ENCODE measurements at regions not wholly inside any gene's neighbourhood (a gene's known extent, or its start where the extent isn't known, plus 50 kb on each side); places are given as distances from the start of the nearest gene placed in this dataset.
"Not testable (repeated sequence)": the region's sequence is repeated elsewhere in the genome, so short reads cannot be mapped to it uniquely, and the experiment has no call there.

GRCh38 chr9:30103647-30104394 is 2280.6 kb upstream of the ACO1 start:
- DNase-seq (ENCODE audit: low read depth, low spot score) = no peak
- Histone ChIP-seq H3K27me3 (ENCODE audit: insufficient read depth, insufficient read length) (no peaks in the 10 kb centered on the region), H3K4me3 (ENCODE audit: insufficient read length, low read depth) (no peak overlapping the region), H3K4me1 (ENCODE audit: insufficient read depth, insufficient read length) (no peaks in the 10 kb centered on the region), H3K9me3 (ENCODE audit: insufficient read depth, low read length) (peaks cover 17% of the 10 kb centered on the region; the same call in 1 of the 2 replicates), H3K9ac (ENCODE audit: insufficient read length, low read depth) (no peak overlapping the region), H3K36me3 (ENCODE audit: insufficient read depth, insufficient read length, low read length) (no peaks in the 10 kb centered on the region)
- TF ChIP-seq YY1 (IDR thresholded peaks at IDR 0.05; ENCODE audit: insufficient read depth, insufficient read length) = no peak
- no peak for TF ChIP-seq ZNF274 (IDR thresholded peaks at IDR 0.05; ENCODE audit: low read depth, low read length)
- no peak for TF ChIP-seq SUZ12 (IDR thresholded peaks at IDR 0.05; ENCODE audit: extremely low read depth, insufficient read depth, insufficient read length)

GRCh38 chr9:30107134-30107533 is 2277.3 kb upstream of the ACO1 start:
- H3K27me3 ChIP-seq (ENCODE audit: insufficient read depth, insufficient read length); DNase-seq (ENCODE audit: low read depth, low spot score); H3K9ac ChIP-seq (ENCODE audit: insufficient read length, low read depth); H3K36me3 ChIP-seq (ENCODE audit: insufficient read depth, insufficient read length, low read length); H3K4me1 ChIP-seq (ENCODE audit: insufficient read depth, insufficient read length); H3K4me3 ChIP-seq (ENCODE audit: insufficient read length, low read depth): not testable (repeated sequence)
- H3K9me3 ChIP-seq (ENCODE audit: insufficient read depth, low read length) = peaks cover 17% of the 10 kb centered on the region; the same call in 1 of the 2 replicates

- peaks cover 12% of the 10 kb centered on the region; the same call in 1 of the 2 replicates for H3K9me3 ChIP-seq (ENCODE audit: insufficient read depth, low read length)
- TF ChIP-seq ZNF274 (IDR thresholded peaks at IDR 0.05; ENCODE audit: low read depth, low read length) (no peak), SUZ12 (IDR thresholded peaks at IDR 0.05; ENCODE audit: extremely low read depth, insufficient read depth, insufficient read length) (no peak), YY1 (IDR thresholded peaks at IDR 0.05; ENCODE audit: insufficient read depth, insufficient read length) (no peak)
- H3K4me1 ChIP-seq (ENCODE audit: insufficient read depth, insufficient read length) = no peaks in the 10 kb centered on the region
- DNase-seq (ENCODE audit: low read depth, low spot score) = peak; percentile 50
- no peaks in the 10 kb centered on the region for H3K36me3 ChIP-seq (ENCODE audit: insufficient read depth, insufficient read length, low read length)
- H3K27me3 ChIP-seq (ENCODE audit: insufficient read depth, insufficient read length) = no peaks in the 10 kb centered on the region
- no peak overlapping the region for H3K4me3 ChIP-seq (ENCODE audit: insufficient read length, low read depth)
- no peak overlapping the region for H3K9ac ChIP-seq (ENCODE audit: insufficient read length, low read depth)
Observed at GRCh38 chr9:30116673-30117217, 2267.7 kb upstream of the ACO1 start.

- Histone ChIP-seq H3K4me3 (ENCODE audit: insufficient read length, low read depth) (no peak overlapping the region), H3K4me1 (ENCODE audit: insufficient read depth, insufficient read length) (no peaks in the 10 kb centered on the region), H3K27me3 (ENCODE audit: insufficient read depth, insufficient read length) (no peaks in the 10 kb centered on the region), H3K36me3 (ENCODE audit: insufficient read depth, insufficient read length, low read length) (no peaks in the 10 kb centered on the region), H3K9ac (ENCODE audit: insufficient read length, low read depth) (no peak overlapping the region), H3K9me3 (ENCODE audit: insufficient read depth, low read length) (peaks cover 12% of the 10 kb centered on the region; the same call in 1 of the 2 replicates)
- DNase-seq (ENCODE audit: low read depth, low spot score) = no peak
- no peak for TF ChIP-seq YY1 (IDR thresholded peaks at IDR 0.05; ENCODE audit: insufficient read depth, insufficient read length)
- no peak for TF ChIP-seq ZNF274 (IDR thresholded peaks at IDR 0.05; ENCODE audit: low read depth, low read length)
- no peak for TF ChIP-seq SUZ12 (IDR thresholded peaks at IDR 0.05; ENCODE audit: extremely low read depth, insufficient read depth, insufficient read length)
Observed at GRCh38 chr9:30120666-30121065, 2263.8 kb upstream of the ACO1 start.

- Histone ChIP-seq H3K36me3 (ENCODE audit: insufficient read depth, insufficient read length, low read length) (no peaks in the 10 kb centered on the region), H3K27me3 (ENCODE audit: insufficient read depth, insufficient read length) (no peaks in the 10 kb centered on the region), H3K4me1 (ENCODE audit: insufficient read depth, insufficient read length) (no peaks in the 10 kb centered on the region), H3K4me3 (ENCODE audit: insufficient read length, low read depth) (no peak overlapping the region), H3K9me3 (ENCODE audit: insufficient read depth, low read length) (peaks cover 11% of the 10 kb centered on the region; the same call in 1 of the 2 replicates), H3K9ac (ENCODE audit: insufficient read length, low read depth) (no peak overlapping the region)
- no peak for DNase-seq (ENCODE audit: low read depth, low spot score)
- no peak for TF ChIP-seq SUZ12 (IDR thresholded peaks at IDR 0.05; ENCODE audit: extremely low read depth, insufficient read depth, insufficient read length)
- no peak for TF ChIP-seq ZNF274 (IDR thresholded peaks at IDR 0.05; ENCODE audit: low read depth, low read length)
- no peak for TF ChIP-seq YY1 (IDR thresholded peaks at IDR 0.05; ENCODE audit: insufficient read depth, insufficient read length)
Observed at GRCh38 chr9:30121611-30122010, 2262.8 kb upstream of the ACO1 start.

GRCh38 chr9:30125881-30126280 is 2258.6 kb upstream of the ACO1 start:
- DNase-seq (ENCODE audit: low read depth, low spot score) = no peak

GRCh38 chr9:30127371-30127770 is 2257.1 kb upstream of the ACO1 start:
- no peaks in the 10 kb centered on the region for H3K4me1 ChIP-seq (ENCODE audit: insufficient read depth, insufficient read length)
- no peaks in the 10 kb centered on the region for H3K36me3 ChIP-seq (ENCODE audit: insufficient read depth, insufficient read length, low read length)
- H3K9ac ChIP-seq (ENCODE audit: insufficient read length, low read depth) = no peak overlapping the region
- TF ChIP-seq ZNF274 (IDR thresholded peaks at IDR 0.05; ENCODE audit: low read depth, low read length) = no peak
- no peak for TF ChIP-seq SUZ12 (IDR thresholded peaks at IDR 0.05; ENCODE audit: extremely low read depth, insufficient read depth, insufficient read length)
- TF ChIP-seq YY1 (IDR thresholded peaks at IDR 0.05; ENCODE audit: insufficient read depth, insufficient read length) = no peak
- no peak for DNase-seq (ENCODE audit: low read depth, low spot score)
- H3K4me3 ChIP-seq (ENCODE audit: insufficient read length, low read depth) = no peak overlapping the region
- no peaks in the 10 kb centered on the region for H3K9me3 ChIP-seq (ENCODE audit: insufficient read depth, low read length)
- no peaks in the 10 kb centered on the region for H3K27me3 ChIP-seq (ENCODE audit: insufficient read depth, insufficient read length)

More at GRCh38 chr9:30125881-30126280, 2258.6 kb upstream of the ACO1 start:
- Histone ChIP-seq H3K36me3 (ENCODE audit: insufficient read depth, insufficient read length, low read length) (no peaks in the 10 kb centered on the region), H3K4me1 (ENCODE audit: insufficient read depth, insufficient read length) (no peaks in the 10 kb centered on the region), H3K9ac (ENCODE audit: insufficient read length, low read depth) (no peak overlapping the region), H3K27me3 (ENCODE audit: insufficient read depth, insufficient read length) (no peaks in the 10 kb centered on the region), H3K9me3 (ENCODE audit: insufficient read depth, low read length) (no peaks in the 10 kb centered on the region), H3K4me3 (ENCODE audit: insufficient read length, low read depth) (no peak overlapping the region)
- no peak for TF ChIP-seq SUZ12 (IDR thresholded peaks at IDR 0.05; ENCODE audit: extremely low read depth, insufficient read depth, insufficient read length)
- no peak for TF ChIP-seq YY1 (IDR thresholded peaks at IDR 0.05; ENCODE audit: insufficient read depth, insufficient read length)
- TF ChIP-seq ZNF274 (IDR thresholded peaks at IDR 0.05; ENCODE audit: low read depth, low read length) = no peak

All from NT2/D1 (cell line).